GM23338 (cell line): ENCODE measurements at regions not wholly inside any gene's neighbourhood (a gene's known extent, or its start where the extent isn't known, plus 50 kb on each side); places are given as distances from the start of the nearest gene placed in this dataset.

Source experiments
- ATAC-seq: fragments of 200-7000 bp; cut with Tn5 transposase; 3 replicates; pipeline ENCODE4 v1.9.1; 2020
- DNase-seq: peaks from one replicate; pipeline ENCODE4 v3.0.0-alpha.2; 2015; ENCODE audit warnings: low spot score
- H2AFZ ChIP-seq: fragments of 200-600 bp; sonication (generic); 2 replicates; pipeline ENCODE4 v1.8.0; 2016; ENCODE audit warnings: antibody characterized with exemption, mild to moderate bottlenecking, moderate library complexity
- H3F3A ChIP-seq: fragments of 200-600 bp; sonication (generic); replicated peaks from 2 replicates; pipeline ENCODE4 v1.8.0; 2017; ENCODE audit warnings: antibody characterized with exemption, mixed run types, low read depth
- H3K27ac ChIP-seq: fragments of 200-600 bp; sonication (generic); 2 replicates; pipeline ENCODE4 v1.6.1; 2016; ENCODE audit warnings: low read depth
- H3K27me3 ChIP-seq: fragments of 200-600 bp; sonication (generic); 2 replicates; pipeline ENCODE4 v1.8.0; 2016; ENCODE audit warnings: mild to moderate bottlenecking, mixed run types, moderate library complexity; ENCODE audit not compliant: insufficient read depth
- H3K36me3 ChIP-seq: fragments of 200-600 bp; sonication (generic); 2 replicates; pipeline ENCODE4 v1.8.0; 2016; ENCODE audit warnings: mild to moderate bottlenecking; ENCODE audit not compliant: insufficient read depth
- H3K4me1 ChIP-seq: fragments of 200-600 bp; sonication (generic); 2 replicates; pipeline ENCODE4 v1.8.0; 2016; ENCODE audit warnings: mild to moderate bottlenecking, moderate library complexity; ENCODE audit not compliant: insufficient read depth
- H3K4me2 ChIP-seq: fragments of 200-600 bp; sonication (generic); 2 replicates; pipeline ENCODE4 v1.7.1; 2017; ENCODE audit warnings: mixed run types
- H3K4me3 ChIP-seq: fragments of 200-600 bp; sonication (generic); 2 replicates; pipeline ENCODE4 v1.6.1; 2016; ENCODE audit warnings: mixed run types
- H3K79me2 ChIP-seq: fragments of 200-600 bp; sonication (generic); replicated peaks from 2 replicates; pipeline ENCODE4 v1.8.0; 2017; ENCODE audit warnings: mild to moderate bottlenecking; ENCODE audit not compliant: insufficient read depth
- H3K9me2 ChIP-seq: fragments of 200-600 bp; sonication (generic); 2 replicates; pipeline ENCODE4 v1.8.0; 2017; ENCODE audit not compliant: insufficient read depth
- H4K20me1 ChIP-seq: fragments of 200-600 bp; sonication (generic); replicated peaks from 2 replicates; pipeline ENCODE4 v1.8.0; 2017; ENCODE audit warnings: mild to moderate bottlenecking; ENCODE audit not compliant: insufficient read depth
- H3K27ac Mint-ChIP-seq: 2 replicates; pipeline ENCODE4 v1.8.0; 2020; ENCODE audit warnings: inconsistent platforms, mild to moderate bottlenecking, moderate library complexity, mixed read lengths
- H3K27me3 Mint-ChIP-seq: 3 replicates; pipeline ENCODE4 v1.8.0; 2022; ENCODE audit warnings: low read depth, mild to moderate bottlenecking, moderate library complexity, mixed read lengths, inconsistent platforms; ENCODE audit not compliant: insufficient read depth, poor library complexity
- H3K36me3 Mint-ChIP-seq: 3 replicates; pipeline ENCODE4 v1.8.0; 2021; ENCODE audit warnings: low read depth, mild to moderate bottlenecking, inconsistent platforms, moderate library complexity, mixed read lengths
- H3K4me1 Mint-ChIP-seq: 3 replicates; pipeline ENCODE4 v1.8.0; 2020; ENCODE audit warnings: mild to moderate bottlenecking, inconsistent platforms, mixed read lengths
- H3K4me3 Mint-ChIP-seq: 3 replicates; pipeline ENCODE4 v1.8.0; 2021; ENCODE audit warnings: moderate library complexity, mild to moderate bottlenecking, inconsistent platforms, mixed read lengths
- H3K9me3 Mint-ChIP-seq: 3 replicates; pipeline ENCODE4 v1.8.0; 2020; ENCODE audit warnings: moderate library complexity, mild to moderate bottlenecking, inconsistent platforms, mixed read lengths
- CREB1 ChIP-seq: fragments of 250-450 bp; sonication (Bioruptor Pico); IDR thresholded peaks from 2 replicates; pipeline ENCODE4 v1.5.0; 2020; ENCODE audit warnings: low read depth, mild to moderate bottlenecking, moderate library complexity
- EZH2 ChIP-seq: fragments of 200-600 bp; sonication (generic); IDR thresholded peaks from one replicate; pipeline ENCODE4 v1.8.0; 2017; ENCODE audit warnings: antibody characterized with exemption, mild to moderate bottlenecking, low read depth; ENCODE audit not compliant: unreplicated experiment
- EZH2phosphoT487 ChIP-seq: fragments of 200-600 bp; sonication (generic); IDR thresholded peaks from one replicate; pipeline ENCODE4 v1.8.1; 2018; ENCODE audit warnings: antibody characterized with exemption; ENCODE audit not compliant: unreplicated experiment
- JUNB ChIP-seq: IDR thresholded peaks from one replicate; pipeline ENCODE4 v1.6.1; 2016; ENCODE audit warnings: antibody characterized with exemption; ENCODE audit not compliant: unreplicated experiment
- NANOG ChIP-seq: IDR thresholded peaks from 2 replicates; pipeline ENCODE4 v1.6.1; 2016; ENCODE audit warnings: antibody characterized with exemption, borderline replicate concordance
- POLR2AphosphoS5 ChIP-seq: IDR thresholded peaks from 2 replicates; pipeline ENCODE4 v1.6.1; 2016; ENCODE audit warnings: antibody characterized with exemption, low read depth
- STAT1 ChIP-seq: IDR thresholded peaks from one replicate; pipeline ENCODE4 v1.6.1; 2016; ENCODE audit warnings: antibody characterized with exemption; ENCODE audit not compliant: unreplicated experiment
- ZNF114 ChIP-seq: fragments of 250-450 bp; sonication (Bioruptor Pico); IDR thresholded peaks from 2 replicates; pipeline ENCODE4 v1.5.0; 2020; ENCODE audit warnings: mild to moderate bottlenecking, moderate library complexity
- ZNF331 ChIP-seq: fragments of 250-450 bp; sonication (Bioruptor Pico); IDR thresholded peaks from 2 replicates; pipeline ENCODE4 v1.5.0; 2020; ENCODE audit warnings: low read depth, mild to moderate bottlenecking, moderate library complexity
- TF ChIP-seq, protein P1 (sequence below): IDR thresholded peaks from 2 replicates; pipeline ENCODE4 v1.6.1; 2016; ENCODE audit warnings: antibody characterized with exemption
- TF ChIP-seq, protein P2 (sequence below): fragments of 250-450 bp; sonication (Bioruptor Pico); IDR thresholded peaks from 2 replicates; pipeline ENCODE4 v1.5.0; 2020; ENCODE audit warnings: mild to moderate bottlenecking, moderate library complexity
- TF ChIP-seq, protein P3 (sequence below), 2 experiments: fragments of 200-600 bp in 1 of 2; sonication (generic) in 1 of 2; conservative IDR thresholded peaks; 2 replicates each; pipeline versions ENCODE4 v1.5.1 to v1.6.1; 2016 to 2017; ENCODE audit warnings: antibody characterized with exemption in 2 of 2, low read depth in 2 of 2, mild to moderate bottlenecking in 2 of 2, moderate library complexity in 1 of 2
- TF ChIP-seq, protein P4 (sequence below): IDR thresholded peaks from one replicate; pipeline ENCODE4 v1.6.1; 2018; ENCODE audit warnings: antibody characterized with exemption; ENCODE audit not compliant: unreplicated experiment

DNA sequence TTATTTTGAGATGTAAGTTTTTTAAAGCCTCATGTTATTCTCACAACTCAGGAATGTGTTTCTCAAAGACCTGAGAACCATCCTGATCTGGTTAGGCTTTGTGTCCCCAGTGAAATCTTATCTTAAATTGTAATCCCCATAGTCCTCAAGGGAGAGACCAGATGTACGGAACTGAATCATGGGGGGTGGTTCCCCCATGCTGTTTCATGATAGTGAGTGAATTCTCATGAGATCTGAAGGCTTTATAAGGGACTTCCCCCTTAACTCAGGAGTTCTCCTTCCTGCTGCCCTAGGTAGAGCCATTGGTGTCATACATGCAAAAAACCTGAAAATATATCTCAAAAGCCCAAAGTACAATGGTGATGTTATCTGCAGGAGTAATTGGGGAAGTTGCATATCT lies 836.7 kb downstream of the CBLN2 start:
- no peak overlapping the region for H3K27ac ChIP-seq
- no peak overlapping the region for H3K27ac Mint-ChIP-seq

More for the DNA sequence above, 836.7 kb downstream of the CBLN2 start:
- ATAC-seq (no peak), DNase-seq (no peak)
- peaks cover 31% of the 10 kb centered on the region; the same call in 2 of the 3 replicates for H3K36me3 Mint-ChIP-seq
- H3K9me3 Mint-ChIP-seq = peaks cover 92% of the 10 kb centered on the region
- Histone ChIP-seq H3K79me2 (no peaks in the 10 kb centered on the region), H3F3A (no peaks in the 10 kb centered on the region), H4K20me1 (no peaks in the 10 kb centered on the region), H3K27me3 (no peaks in the 10 kb centered on the region), H2AFZ (no peak overlapping the region), H3K4me2 (no peak overlapping the region), H3K36me3 (peaks cover 9% of the 10 kb centered on the region; the same call in 1 of the 2 replicates), H3K4me3 (no peak overlapping the region), H3K4me1 (no peaks in the 10 kb centered on the region), H3K9me2 (no peaks in the 10 kb centered on the region)
- H3K4me1 Mint-ChIP-seq = no peaks in the 10 kb centered on the region
- TF ChIP-seq, protein P1, sequence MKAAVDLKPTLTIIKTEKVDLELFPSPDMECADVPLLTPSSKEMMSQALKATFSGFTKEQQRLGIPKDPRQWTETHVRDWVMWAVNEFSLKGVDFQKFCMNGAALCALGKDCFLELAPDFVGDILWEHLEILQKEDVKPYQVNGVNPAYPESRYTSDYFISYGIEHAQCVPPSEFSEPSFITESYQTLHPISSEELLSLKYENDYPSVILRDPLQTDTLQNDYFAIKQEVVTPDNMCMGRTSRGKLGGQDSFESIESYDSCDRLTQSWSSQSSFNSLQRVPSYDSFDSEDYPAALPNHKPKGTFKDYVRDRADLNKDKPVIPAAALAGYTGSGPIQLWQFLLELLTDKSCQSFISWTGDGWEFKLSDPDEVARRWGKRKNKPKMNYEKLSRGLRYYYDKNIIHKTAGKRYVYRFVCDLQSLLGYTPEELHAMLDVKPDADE = no peak
- TF ChIP-seq EZH2 = no peak
- no peak for TF ChIP-seq CREB1 (CRISPR knock-in tag)
- no peak for TF ChIP-seq EZH2phosphoT487
- no peak for TF ChIP-seq ZNF114 (CRISPR knock-in tag)
- TF ChIP-seq, protein P2, sequence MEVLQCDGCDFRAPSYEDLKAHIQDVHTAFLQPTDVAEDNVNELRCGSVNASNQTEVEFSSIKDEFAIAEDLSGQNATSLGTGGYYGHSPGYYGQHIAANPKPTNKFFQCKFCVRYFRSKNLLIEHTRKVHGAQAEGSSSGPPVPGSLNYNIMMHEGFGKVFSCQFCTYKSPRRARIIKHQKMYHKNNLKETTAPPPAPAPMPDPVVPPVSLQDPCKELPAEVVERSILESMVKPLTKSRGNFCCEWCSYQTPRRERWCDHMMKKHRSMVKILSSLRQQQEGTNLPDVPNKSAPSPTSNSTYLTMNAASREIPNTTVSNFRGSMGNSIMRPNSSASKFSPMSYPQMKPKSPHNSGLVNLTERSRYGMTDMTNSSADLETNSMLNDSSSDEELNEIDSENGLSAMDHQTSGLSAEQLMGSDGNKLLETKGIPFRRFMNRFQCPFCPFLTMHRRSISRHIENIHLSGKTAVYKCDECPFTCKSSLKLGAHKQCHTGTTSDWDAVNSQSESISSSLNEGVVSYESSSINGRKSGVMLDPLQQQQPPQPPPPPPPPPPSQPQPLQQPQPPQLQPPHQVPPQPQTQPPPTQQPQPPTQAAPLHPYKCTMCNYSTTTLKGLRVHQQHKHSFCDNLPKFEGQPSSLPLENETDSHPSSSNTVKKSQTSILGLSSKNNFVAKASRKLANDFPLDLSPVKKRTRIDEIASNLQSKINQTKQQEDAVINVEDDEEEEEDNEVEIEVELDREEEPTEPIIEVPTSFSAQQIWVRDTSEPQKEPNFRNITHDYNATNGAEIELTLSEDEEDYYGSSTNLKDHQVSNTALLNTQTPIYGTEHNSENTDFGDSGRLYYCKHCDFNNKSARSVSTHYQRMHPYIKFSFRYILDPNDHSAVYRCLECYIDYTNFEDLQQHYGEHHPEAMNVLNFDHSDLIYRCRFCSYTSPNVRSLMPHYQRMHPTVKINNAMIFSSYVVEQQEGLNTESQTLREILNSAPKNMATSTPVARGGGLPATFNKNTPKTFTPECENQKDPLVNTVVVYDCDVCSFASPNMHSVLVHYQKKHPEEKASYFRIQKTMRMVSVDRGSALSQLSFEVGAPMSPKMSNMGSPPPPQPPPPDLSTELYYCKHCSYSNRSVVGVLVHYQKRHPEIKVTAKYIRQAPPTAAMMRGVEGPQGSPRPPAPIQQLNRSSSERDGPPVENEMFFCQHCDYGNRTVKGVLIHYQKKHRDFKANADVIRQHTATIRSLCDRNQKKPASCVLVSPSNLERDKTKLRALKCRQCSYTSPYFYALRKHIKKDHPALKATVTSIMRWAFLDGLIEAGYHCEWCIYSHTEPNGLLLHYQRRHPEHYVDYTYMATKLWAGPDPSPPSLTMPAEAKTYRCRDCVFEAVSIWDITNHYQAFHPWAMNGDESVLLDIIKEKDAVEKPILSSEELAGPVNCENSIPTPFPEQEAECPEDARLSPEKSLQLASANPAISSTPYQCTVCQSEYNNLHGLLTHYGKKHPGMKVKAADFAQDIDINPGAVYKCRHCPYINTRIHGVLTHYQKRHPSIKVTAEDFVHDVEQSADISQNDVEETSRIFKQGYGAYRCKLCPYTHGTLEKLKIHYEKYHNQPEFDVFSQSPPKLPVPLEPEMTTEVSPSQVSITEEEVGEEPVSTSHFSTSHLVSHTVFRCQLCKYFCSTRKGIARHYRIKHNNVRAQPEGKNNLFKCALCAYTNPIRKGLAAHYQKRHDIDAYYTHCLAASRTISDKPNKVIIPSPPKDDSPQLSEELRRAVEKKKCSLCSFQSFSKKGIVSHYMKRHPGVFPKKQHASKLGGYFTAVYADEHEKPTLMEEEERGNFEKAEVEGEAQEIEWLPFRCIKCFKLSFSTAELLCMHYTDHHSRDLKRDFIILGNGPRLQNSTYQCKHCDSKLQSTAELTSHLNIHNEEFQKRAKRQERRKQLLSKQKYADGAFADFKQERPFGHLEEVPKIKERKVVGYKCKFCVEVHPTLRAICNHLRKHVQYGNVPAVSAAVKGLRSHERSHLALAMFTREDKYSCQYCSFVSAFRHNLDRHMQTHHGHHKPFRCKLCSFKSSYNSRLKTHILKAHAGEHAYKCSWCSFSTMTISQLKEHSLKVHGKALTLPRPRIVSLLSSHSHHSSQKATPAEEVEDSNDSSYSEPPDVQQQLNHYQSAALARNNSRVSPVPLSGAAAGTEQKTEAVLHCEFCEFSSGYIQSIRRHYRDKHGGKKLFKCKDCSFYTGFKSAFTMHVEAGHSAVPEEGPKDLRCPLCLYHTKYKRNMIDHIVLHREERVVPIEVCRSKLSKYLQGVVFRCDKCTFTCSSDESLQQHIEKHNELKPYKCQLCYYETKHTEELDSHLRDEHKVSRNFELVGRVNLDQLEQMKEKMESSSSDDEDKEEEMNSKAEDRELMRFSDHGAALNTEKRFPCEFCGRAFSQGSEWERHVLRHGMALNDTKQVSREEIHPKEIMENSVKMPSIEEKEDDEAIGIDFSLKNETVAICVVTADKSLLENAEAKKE (CRISPR knock-in tag) = no peak
- no peak for TF ChIP-seq NANOG
- TF ChIP-seq, protein P3, sequence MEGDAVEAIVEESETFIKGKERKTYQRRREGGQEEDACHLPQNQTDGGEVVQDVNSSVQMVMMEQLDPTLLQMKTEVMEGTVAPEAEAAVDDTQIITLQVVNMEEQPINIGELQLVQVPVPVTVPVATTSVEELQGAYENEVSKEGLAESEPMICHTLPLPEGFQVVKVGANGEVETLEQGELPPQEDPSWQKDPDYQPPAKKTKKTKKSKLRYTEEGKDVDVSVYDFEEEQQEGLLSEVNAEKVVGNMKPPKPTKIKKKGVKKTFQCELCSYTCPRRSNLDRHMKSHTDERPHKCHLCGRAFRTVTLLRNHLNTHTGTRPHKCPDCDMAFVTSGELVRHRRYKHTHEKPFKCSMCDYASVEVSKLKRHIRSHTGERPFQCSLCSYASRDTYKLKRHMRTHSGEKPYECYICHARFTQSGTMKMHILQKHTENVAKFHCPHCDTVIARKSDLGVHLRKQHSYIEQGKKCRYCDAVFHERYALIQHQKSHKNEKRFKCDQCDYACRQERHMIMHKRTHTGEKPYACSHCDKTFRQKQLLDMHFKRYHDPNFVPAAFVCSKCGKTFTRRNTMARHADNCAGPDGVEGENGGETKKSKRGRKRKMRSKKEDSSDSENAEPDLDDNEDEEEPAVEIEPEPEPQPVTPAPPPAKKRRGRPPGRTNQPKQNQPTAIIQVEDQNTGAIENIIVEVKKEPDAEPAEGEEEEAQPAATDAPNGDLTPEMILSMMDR (conservative IDR thresholded peaks at IDR 0.05; ENCODE audit: low read depth in 2 of 2) = no peak
- TF ChIP-seq, protein P4, sequence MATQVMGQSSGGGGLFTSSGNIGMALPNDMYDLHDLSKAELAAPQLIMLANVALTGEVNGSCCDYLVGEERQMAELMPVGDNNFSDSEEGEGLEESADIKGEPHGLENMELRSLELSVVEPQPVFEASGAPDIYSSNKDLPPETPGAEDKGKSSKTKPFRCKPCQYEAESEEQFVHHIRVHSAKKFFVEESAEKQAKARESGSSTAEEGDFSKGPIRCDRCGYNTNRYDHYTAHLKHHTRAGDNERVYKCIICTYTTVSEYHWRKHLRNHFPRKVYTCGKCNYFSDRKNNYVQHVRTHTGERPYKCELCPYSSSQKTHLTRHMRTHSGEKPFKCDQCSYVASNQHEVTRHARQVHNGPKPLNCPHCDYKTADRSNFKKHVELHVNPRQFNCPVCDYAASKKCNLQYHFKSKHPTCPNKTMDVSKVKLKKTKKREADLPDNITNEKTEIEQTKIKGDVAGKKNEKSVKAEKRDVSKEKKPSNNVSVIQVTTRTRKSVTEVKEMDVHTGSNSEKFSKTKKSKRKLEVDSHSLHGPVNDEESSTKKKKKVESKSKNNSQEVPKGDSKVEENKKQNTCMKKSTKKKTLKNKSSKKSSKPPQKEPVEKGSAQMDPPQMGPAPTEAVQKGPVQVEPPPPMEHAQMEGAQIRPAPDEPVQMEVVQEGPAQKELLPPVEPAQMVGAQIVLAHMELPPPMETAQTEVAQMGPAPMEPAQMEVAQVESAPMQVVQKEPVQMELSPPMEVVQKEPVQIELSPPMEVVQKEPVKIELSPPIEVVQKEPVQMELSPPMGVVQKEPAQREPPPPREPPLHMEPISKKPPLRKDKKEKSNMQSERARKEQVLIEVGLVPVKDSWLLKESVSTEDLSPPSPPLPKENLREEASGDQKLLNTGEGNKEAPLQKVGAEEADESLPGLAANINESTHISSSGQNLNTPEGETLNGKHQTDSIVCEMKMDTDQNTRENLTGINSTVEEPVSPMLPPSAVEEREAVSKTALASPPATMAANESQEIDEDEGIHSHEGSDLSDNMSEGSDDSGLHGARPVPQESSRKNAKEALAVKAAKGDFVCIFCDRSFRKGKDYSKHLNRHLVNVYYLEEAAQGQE = no peak
- TF ChIP-seq ZNF331 (CRISPR knock-in tag) = no peak
- TF ChIP-seq POLR2AphosphoS5 = no peak
- TF ChIP-seq JUNB = no peak
- no peak for TF ChIP-seq STAT1
- no peak overlapping the region for H3K4me3 Mint-ChIP-seq
- H3K27me3 Mint-ChIP-seq = peaks cover 2% of the 10 kb centered on the region
